Activated CD4-positive, alpha-beta T cell treated with anti-CD3 and anti-CD28 coated beads for 36 hours (primary cell): ENCODE measurements at regions not wholly inside any gene's neighbourhood (a gene's known extent, or its start where the extent isn't known, plus 50 kb on each side); places are given as distances from the start of the nearest gene placed in this dataset.

Source experiments
- ATAC-seq: fragments of 200-7000 bp; cut with Tn5 transposase; one replicate; pipeline ENCODE4 v1.10.0; 2021; ENCODE audit warnings: mild to moderate bottlenecking, moderate library complexity
- CTCF ChIA-PET: fragments of 350-600 bp; sonication (Branson Sonifier 250); formaldehyde crosslinking; loops from one replicate; lab custom pipeline; 2021; ENCODE audit warnings: antibody characterized with exemption; lab: Charles Lee
- POLR2A ChIA-PET: fragments of 350-600 bp; sonication (Branson Sonifier 250); formaldehyde crosslinking; loops from one replicate; lab custom pipeline; 2021; ENCODE audit warnings: antibody characterized with exemption, inconsistent platforms; lab: Charles Lee
- DNase-seq: peaks from one replicate; pipeline ENCODE4 v3.0.0-alpha.2; 2020
- H3K27ac Mint-ChIP-seq: one replicate; pipeline ENCODE4 v1.8.0; 2021; ENCODE audit warnings: mixed read lengths
- H3K27me3 Mint-ChIP-seq: one replicate; pipeline ENCODE4 v1.8.0; 2021; ENCODE audit warnings: mixed read lengths
- H3K36me3 Mint-ChIP-seq: one replicate; pipeline ENCODE4 v1.8.0; 2021; ENCODE audit warnings: low read depth, mixed read lengths
- H3K4me1 Mint-ChIP-seq: one replicate; pipeline ENCODE4 v1.8.0; 2021; ENCODE audit warnings: mixed read lengths
- H3K4me3 Mint-ChIP-seq: one replicate; pipeline ENCODE4 v1.8.0; 2021; ENCODE audit warnings: mild to moderate bottlenecking, moderate library complexity, mixed read lengths
- H3K9me3 Mint-ChIP-seq: one replicate; pipeline ENCODE4 v1.8.0; 2021; ENCODE audit warnings: low read depth, mixed read lengths
- intact Hi-C, 2 experiments: fragments of 100-400 bp; cut with DNase I in 1 of 2; cut with micrococcal nuclease in 1 of 2; formaldehyde crosslinking; loops; one replicate each; pipeline versions ENCODE4 v1.14.2 to v1.15.1; 2022 to 2024; cut with DNase I, micrococcal nuclease

DNA sequence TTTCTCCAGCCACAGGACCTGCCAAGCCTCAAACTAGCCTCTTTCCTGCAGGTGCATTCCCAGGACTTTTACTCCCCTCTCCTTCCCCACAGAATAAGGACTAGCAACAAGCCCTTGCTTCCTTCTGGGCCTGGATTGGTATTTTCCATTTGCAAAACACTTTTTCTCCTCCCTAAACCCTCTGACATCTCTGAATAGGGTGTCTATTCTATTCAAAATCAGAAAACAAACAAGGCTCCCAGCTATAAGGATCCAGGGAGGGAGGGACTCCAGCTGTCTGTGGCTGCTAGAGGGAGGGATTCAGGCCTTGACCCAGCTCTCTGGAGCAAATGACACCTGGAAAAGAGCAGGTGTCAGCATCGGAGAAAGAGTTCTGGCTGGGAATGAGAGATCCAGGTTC is 168.5 kb upstream of the BDNF start:
- H3K27me3 Mint-ChIP-seq: peaks cover 11% of the 10 kb centered on the region
- no peak overlapping the region for H3K27ac Mint-ChIP-seq
- no peaks in the 10 kb centered on the region for H3K36me3 Mint-ChIP-seq
- no peaks in the 10 kb centered on the region for H3K4me1 Mint-ChIP-seq
- CTCF ChIA-PET: no interaction called here
- H3K9me3 Mint-ChIP-seq: no peaks in the 10 kb centered on the region
- POLR2A ChIA-PET: no interaction called here
- intact Hi-C loops: no loop called here
- DNase-seq (no peak), ATAC-seq (no peak)
- H3K4me3 Mint-ChIP-seq: no peak overlapping the region

- H3K4me1 Mint-ChIP-seq: no peaks in the 10 kb centered on the region
- ChIA-PET CTCF (no interaction called here), POLR2A (no interaction called here)
- H3K4me3 Mint-ChIP-seq: no peak overlapping the region
- no peaks in the 10 kb centered on the region for H3K36me3 Mint-ChIP-seq
- H3K27ac Mint-ChIP-seq: no peak overlapping the region
- intact Hi-C loops: no loop called here
- peaks cover 11% of the 10 kb centered on the region for H3K27me3 Mint-ChIP-seq
- no peak for ATAC-seq
- no peak for DNase-seq
- no peaks in the 10 kb centered on the region for H3K9me3 Mint-ChIP-seq
Measured at GRCh38 chr11:27868226-27868625, 168.0 kb upstream of the BDNF start.

DNA sequence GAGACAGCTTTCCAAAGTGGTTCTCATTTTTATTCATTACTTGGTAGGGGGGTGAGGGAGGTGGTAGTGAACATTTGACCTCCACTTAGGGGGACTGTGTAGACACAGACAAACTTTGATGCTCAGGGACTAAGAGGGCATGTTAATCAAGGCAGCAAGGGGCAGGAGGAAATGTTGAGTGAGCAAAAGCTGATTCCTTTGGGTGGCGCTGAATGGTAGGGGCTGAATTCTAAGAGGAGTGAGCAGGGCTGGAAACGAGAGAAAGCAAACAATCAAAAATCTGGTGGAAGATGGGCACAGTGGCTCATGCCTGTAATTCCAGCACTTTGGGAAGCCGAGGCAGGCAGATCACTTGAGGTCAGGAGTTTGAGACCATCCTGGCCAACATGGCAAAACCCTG is 164.8 kb upstream of the BDNF start:
- DNase-seq (no peak), ATAC-seq (no peak)
- Mint-ChIP-seq H3K4me1 (no peaks in the 10 kb centered on the region), H3K4me3 (no peak overlapping the region), H3K36me3 (no peaks in the 10 kb centered on the region), H3K9me3 (no peaks in the 10 kb centered on the region), H3K27me3 (peaks cover 8% of the 10 kb centered on the region), H3K27ac (no peak overlapping the region)
- POLR2A ChIA-PET: no interaction called here
- intact Hi-C loops: no loop called here
- CTCF ChIA-PET: interaction anchor here (0.6 kb wide), 1 partner anchor 138 kb away, joined by 3 read pairs; no protein-coding TSS in a partner anchor

GRCh38 chr11:27864611-27865010 is 164.4 kb upstream of the BDNF start:
- no peaks in the 10 kb centered on the region for H3K36me3 Mint-ChIP-seq
- intact Hi-C loops: no loop called here
- H3K4me1 Mint-ChIP-seq: no peaks in the 10 kb centered on the region
- peaks cover 5% of the 10 kb centered on the region for H3K27me3 Mint-ChIP-seq
- ATAC-seq: no peak
- CTCF ChIA-PET: interaction anchor here (0.6 kb wide), 1 partner anchor 138 kb away, joined by 3 read pairs; no protein-coding TSS in a partner anchor
- POLR2A ChIA-PET: no interaction called here
- no peak overlapping the region for H3K4me3 Mint-ChIP-seq
- DNase-seq: no peak
- H3K9me3 Mint-ChIP-seq: no peaks in the 10 kb centered on the region
- no peak overlapping the region for H3K27ac Mint-ChIP-seq

DNA sequence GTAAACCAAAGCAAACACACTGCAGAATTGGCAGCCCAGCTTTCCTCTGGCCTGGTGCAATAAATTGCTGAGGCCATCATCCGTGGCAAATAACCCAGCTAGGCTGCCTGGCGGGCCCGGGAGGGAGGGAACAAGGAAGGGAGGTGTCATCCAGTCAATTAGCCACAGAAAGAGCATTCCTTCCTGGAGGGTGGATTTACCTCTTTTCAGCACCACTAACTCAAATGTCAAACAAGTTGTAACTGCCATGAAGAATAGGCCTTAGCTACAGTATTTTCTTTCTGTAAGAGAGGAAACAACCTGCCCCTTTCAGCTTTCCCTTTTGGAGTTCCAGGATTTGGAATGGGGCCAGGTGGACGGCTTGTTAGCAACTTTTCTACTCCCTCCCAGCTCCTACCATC is 163.8 kb upstream of the BDNF start:
- ATAC-seq: no peak
- no peak for DNase-seq
- intact Hi-C loops: no loop called here
- Mint-ChIP-seq H3K4me1 (no peaks in the 10 kb centered on the region), H3K36me3 (no peaks in the 10 kb centered on the region), H3K27me3 (peaks cover 5% of the 10 kb centered on the region), H3K27ac (no peak overlapping the region), H3K4me3 (no peak overlapping the region), H3K9me3 (no peaks in the 10 kb centered on the region)
- ChIA-PET POLR2A (no interaction called here), CTCF (interaction anchor here (0.6 kb wide), 1 partner anchor 960 kb away, joined by 3 read pairs; no protein-coding TSS in a partner anchor)

DNA sequence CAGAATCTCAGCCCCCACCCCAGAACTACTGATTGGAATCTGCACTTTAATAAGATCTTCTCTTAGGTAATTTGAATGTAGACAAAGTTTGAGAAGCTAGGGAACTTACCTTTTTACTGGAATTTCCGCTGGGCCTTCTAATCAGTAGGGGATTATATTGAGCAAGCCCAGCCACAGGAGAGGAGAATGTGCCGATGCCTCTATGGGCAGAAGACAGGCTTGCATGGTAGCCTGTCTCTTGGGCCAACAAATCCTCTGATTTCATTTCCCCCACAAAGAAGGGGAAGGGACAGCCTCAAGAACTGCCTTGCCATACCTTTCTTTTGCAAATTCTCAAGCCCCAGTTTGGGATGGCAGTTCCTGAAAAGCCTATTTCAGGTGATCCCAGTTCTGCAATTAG is 163.4 kb upstream of the BDNF start:
- Mint-ChIP-seq H3K4me3 (no peak overlapping the region), H3K27me3 (peaks cover 5% of the 10 kb centered on the region), H3K36me3 (no peaks in the 10 kb centered on the region), H3K27ac (no peak overlapping the region), H3K4me1 (no peaks in the 10 kb centered on the region), H3K9me3 (no peaks in the 10 kb centered on the region)
- ATAC-seq: no peak
- intact Hi-C loops: no loop called here
- POLR2A ChIA-PET: no interaction called here
- CTCF ChIA-PET: interaction anchor here (0.6 to 0.9 kb wide), 2 partner anchors 599 to 960 kb away, joined by 3 read pairs; no protein-coding TSS in a partner anchor
- no peak for DNase-seq

DNA sequence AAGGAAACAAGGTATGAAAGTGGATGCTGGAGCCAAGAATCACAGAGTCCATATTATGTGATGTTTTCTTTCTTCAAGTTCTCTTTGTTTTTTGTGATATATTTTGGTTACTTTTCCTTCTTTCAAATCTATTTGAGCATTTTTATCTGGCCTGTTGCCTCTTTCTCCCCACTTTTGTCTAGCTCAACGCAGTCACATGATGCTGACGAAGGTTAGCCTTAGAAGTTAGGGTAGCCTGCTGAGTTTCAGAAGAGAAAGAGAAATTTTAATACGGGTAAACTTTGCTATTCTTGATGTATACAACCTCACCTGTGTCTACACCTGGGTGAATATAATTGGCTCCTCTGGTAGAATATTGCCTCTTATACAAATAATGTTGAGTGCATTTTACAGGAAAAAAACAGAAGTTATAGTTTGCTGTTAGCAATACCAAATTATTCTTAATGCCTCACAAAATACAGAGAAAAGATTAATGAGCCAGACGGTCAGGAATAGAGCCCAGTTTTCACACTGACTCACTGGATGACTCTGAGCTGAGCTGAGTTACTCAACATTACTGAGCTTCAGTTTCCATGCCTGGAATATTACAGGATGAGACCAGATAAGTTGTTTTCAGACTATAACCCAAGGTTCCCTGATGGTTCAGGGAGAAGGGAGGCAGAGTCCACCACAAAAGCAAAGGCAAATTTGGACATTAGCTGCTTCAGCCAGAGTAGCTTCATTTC is 161.6 kb upstream of the BDNF start:
- CTCF ChIA-PET: no interaction called here
- Mint-ChIP-seq H3K4me1 (no peaks in the 10 kb centered on the region), H3K9me3 (no peaks in the 10 kb centered on the region), H3K36me3 (no peaks in the 10 kb centered on the region), H3K27ac (no peak overlapping the region), H3K4me3 (no peak overlapping the region), H3K27me3 (peaks cover 5% of the 10 kb centered on the region)
- DNase-seq (no peak), ATAC-seq (no peak)
- intact Hi-C loops: no loop called here
- POLR2A ChIA-PET: no interaction called here

DNA sequence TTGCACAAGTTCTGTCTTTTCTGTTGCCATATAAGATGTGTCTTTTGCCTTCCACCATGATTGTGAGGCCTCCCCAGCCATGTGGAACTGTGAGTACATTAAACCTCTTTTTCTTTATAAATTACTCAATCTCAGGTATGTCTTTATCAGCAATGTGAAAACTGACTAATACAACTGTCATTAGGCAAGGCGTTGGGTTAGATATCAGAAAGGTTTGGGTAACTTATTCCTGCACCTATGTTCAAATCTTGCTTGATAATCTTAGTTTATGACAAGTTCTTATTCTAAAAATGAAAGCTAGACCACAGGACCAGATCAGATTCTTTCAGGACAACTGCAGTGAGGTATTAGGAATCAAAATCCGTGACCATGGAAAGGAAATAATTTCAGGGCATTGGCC is 160.6 kb upstream of the BDNF start:
- POLR2A ChIA-PET: no interaction called here
- no peak for ATAC-seq

DNA sequence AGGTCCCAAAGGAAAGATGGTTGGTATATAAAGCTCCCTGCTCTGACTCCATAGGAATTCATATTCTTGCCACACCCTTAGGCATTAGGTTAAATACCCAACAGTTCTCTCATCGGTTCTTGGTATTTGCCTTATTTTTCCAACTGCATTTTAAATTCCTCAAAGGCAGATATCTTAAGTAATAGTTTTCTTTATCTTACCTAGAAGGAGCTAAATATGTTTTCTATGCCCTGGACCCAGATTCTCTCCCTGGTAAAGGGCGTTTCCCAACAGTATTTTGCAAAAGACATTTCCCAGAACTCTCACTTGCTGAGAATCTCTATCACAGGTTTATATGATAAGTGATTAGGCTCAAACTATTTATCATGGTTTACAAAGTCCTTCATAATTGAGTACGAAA is 158.6 kb upstream of the BDNF start:
- no peaks in the 10 kb centered on the region for H3K4me1 Mint-ChIP-seq
- no peaks in the 10 kb centered on the region for H3K36me3 Mint-ChIP-seq
- H3K27me3 Mint-ChIP-seq: no peaks in the 10 kb centered on the region
- H3K4me3 Mint-ChIP-seq: no peak overlapping the region
- intact Hi-C loops: no loop called here
- DNase-seq: no peak
- CTCF ChIA-PET: interaction anchor here (1.5 kb wide), 1 partner anchor 21 kb away, joined by 4 read pairs; no protein-coding TSS in a partner anchor
- ATAC-seq: no peak
- no peak overlapping the region for H3K27ac Mint-ChIP-seq
- POLR2A ChIA-PET: no interaction called here
- H3K9me3 Mint-ChIP-seq: no peaks in the 10 kb centered on the region

More for the DNA sequence above, 160.6 kb upstream of the BDNF start:
- no peak overlapping the region for H3K27ac Mint-ChIP-seq
- no peaks in the 10 kb centered on the region for H3K36me3 Mint-ChIP-seq
- no peaks in the 10 kb centered on the region for H3K9me3 Mint-ChIP-seq
- intact Hi-C loops: no loop called here
- no peak for DNase-seq
- H3K4me1 Mint-ChIP-seq: no peaks in the 10 kb centered on the region
- CTCF ChIA-PET: no interaction called here
- peaks cover 5% of the 10 kb centered on the region for H3K27me3 Mint-ChIP-seq
- no peak overlapping the region for H3K4me3 Mint-ChIP-seq

DNA sequence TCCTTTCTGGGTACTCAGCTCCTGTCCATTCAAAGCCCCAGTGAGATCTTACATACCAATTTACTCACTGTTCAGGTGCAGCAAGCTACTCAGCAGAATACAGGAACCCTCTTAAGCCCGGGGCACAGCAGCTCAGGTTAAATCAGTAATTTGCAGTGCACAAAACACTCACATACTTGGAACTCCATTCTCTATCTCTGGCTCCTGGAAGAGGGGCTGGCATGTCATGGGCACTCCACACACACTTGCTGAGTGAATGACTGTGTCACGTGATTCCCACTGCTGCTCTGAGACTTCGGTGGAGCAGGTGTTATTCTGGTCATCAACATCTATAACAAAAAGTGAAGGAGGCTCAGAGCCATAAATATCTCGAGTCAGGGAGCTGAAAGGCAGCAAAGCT is 157.3 kb upstream of the BDNF start:
- Mint-ChIP-seq H3K36me3 (no peaks in the 10 kb centered on the region), H3K4me1 (no peaks in the 10 kb centered on the region), H3K27me3 (peaks cover under 1% of the 10 kb centered on the region), H3K9me3 (no peaks in the 10 kb centered on the region), H3K4me3 (no peak overlapping the region), H3K27ac (no peak overlapping the region)
- CTCF ChIA-PET: no interaction called here
- POLR2A ChIA-PET: no interaction called here
- ATAC-seq (no peak), DNase-seq (no peak)
- intact Hi-C loops: no loop called here

DNA sequence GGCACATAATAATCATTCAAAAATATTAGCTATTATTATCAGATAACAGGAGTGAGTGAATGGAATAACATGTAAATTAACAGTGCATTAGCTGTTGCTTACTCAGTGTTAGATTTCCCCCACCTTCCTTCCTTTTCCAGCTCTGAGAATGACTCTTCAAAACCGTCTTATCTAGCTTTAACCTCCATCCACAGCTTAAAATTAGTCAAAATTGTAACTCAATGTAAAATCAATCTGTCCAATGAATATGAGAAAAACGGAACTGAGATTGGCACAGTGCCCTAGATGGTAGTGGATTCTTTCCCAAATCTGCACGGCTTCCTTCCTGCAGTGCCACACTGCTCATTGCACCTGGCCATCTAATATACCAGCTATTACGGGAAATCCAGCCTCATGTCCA is 156.8 kb upstream of the BDNF start:
- Mint-ChIP-seq H3K36me3 (no peaks in the 10 kb centered on the region), H3K9me3 (no peaks in the 10 kb centered on the region), H3K27ac (no peak overlapping the region), H3K4me1 (no peaks in the 10 kb centered on the region), H3K4me3 (no peak overlapping the region), H3K27me3 (peaks cover 1% of the 10 kb centered on the region)
- intact Hi-C loops: no loop called here
- POLR2A ChIA-PET: no interaction called here
- DNase-seq (no peak), ATAC-seq (no peak)
- CTCF ChIA-PET: no interaction called here

DNA sequence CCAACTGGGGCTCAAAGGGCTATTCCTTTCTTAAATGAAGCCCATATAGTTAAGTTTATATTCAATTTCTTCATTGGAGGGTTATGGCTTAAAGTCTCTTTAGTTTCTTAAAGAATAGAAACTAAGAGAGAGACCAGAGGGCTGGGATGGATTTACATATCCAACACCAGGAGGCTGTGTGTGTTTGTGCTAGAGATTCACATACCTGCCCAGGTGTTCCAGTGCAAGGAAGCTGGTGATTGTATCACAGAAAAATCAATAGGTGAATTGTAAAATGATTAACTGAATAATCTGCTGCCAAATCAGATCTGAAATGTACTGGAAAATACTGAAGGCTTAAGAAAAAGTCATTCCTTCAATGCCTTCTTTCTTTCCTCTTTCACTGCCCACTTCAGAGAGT is 148.2 kb upstream of the BDNF start:
- intact Hi-C loops: no loop called here
- ChIA-PET POLR2A (no interaction called here), CTCF (no interaction called here)
- ATAC-seq: no peak
- Mint-ChIP-seq H3K27me3 (peaks cover 4% of the 10 kb centered on the region), H3K36me3 (no peaks in the 10 kb centered on the region), H3K4me1 (no peaks in the 10 kb centered on the region), H3K4me3 (no peak overlapping the region), H3K9me3 (peaks cover 3% of the 10 kb centered on the region), H3K27ac (no peak overlapping the region)
- no peak for DNase-seq
